Coronary artery (tissue), 2 donors: ENCODE measurements at regions not wholly inside any gene's neighbourhood (a gene's known extent, or its start where the extent isn't known, plus 50 kb on each side); places are given as distances from the start of the nearest gene placed in this dataset.

ENCODE experiments used
- DNase-seq: peaks from one replicate; pipeline ENCODE4 v3.0.0-alpha.2; 2017; ENCODE audit warnings: low spot score
- H3K27ac ChIP-seq, 2 donors: fragments of 200-600 bp; sonication (generic); one replicate each; pipeline ENCODE4 v1.5.1; 2016 to 2019
- H3K4me3 ChIP-seq: fragments of 200-600 bp; sonication (generic); 2 replicates; pipeline ENCODE4 v1.5.1; 2016; ENCODE audit warnings: mild to moderate bottlenecking, moderate library complexity
- CTCF ChIP-seq: fragments of 200-600 bp; sonication (generic); IDR thresholded peaks from one replicate; pipeline ENCODE4 v1.5.1; 2019; ENCODE audit warnings: antibody characterized with exemption

GRCh38 chr12:88923631-88924030, 343.4 kb upstream of the KITLG start:
- Histone ChIP-seq H3K27ac (no peak overlapping the region), H3K4me3 (no peak overlapping the region)
- no peak for DNase-seq
- TF ChIP-seq CTCF: no peak

- Histone ChIP-seq H3K4me3 (no peak overlapping the region), H3K27ac (no peak overlapping the region)
- no peak for TF ChIP-seq CTCF
- no peak for DNase-seq
Observed at GRCh38 chr12:88922816-88923215, 342.5 kb upstream of the KITLG start.

- no peak for TF ChIP-seq CTCF
- Histone ChIP-seq H3K27ac (no peak overlapping the region), H3K4me3 (no peak overlapping the region)
- DNase-seq: no peak
Observed at GRCh38 chr12:88921890-88922532, 341.7 kb upstream of the KITLG start.

- TF ChIP-seq CTCF: no peak
Observed at GRCh38 chr12:88921434-88921833, 341.2 kb upstream of the KITLG start.

GRCh38 chr12:88918161-88918560, 337.9 kb upstream of the KITLG start:
- no peak for TF ChIP-seq CTCF
- DNase-seq: no peak
- H3K4me3 ChIP-seq: no peak overlapping the region
- no peak overlapping the region for H3K27ac ChIP-seq

More at GRCh38 chr12:88921434-88921833, 341.2 kb upstream of the KITLG start:
- H3K27ac ChIP-seq: no peak overlapping the region
- H3K4me3 ChIP-seq: no peak overlapping the region
- no peak for DNase-seq

GRCh38 chr12:88914967-88915366, 334.7 kb upstream of the KITLG start:
- no peak overlapping the region for H3K4me3 ChIP-seq
- no peak for DNase-seq
- no peak for TF ChIP-seq CTCF
- H3K27ac ChIP-seq: no peak overlapping the region

- no peak for TF ChIP-seq CTCF
- no peak overlapping the region for H3K4me3 ChIP-seq
- no peak for DNase-seq
- H3K27ac ChIP-seq: no peak overlapping the region
Observed at GRCh38 chr12:88909510-88909909, 329.2 kb upstream of the KITLG start.
